GM18909 (cell line): ENCODE measurements at regions not wholly inside any gene's neighbourhood (a gene's known extent, or its start where the extent isn't known, plus 50 kb on each side); places are given as distances from the start of the nearest gene placed in this dataset.
"Not testable (repeated sequence)": the region's sequence is repeated elsewhere in the genome, so short reads cannot be mapped to it uniquely, and the experiment has no call there.

Experiments used
- ATAC-seq: cut with Tn5 transposase; IDR thresholded peaks from one replicate; pipeline ENCODE4 v1.9.1; 2021; ENCODE audit warnings: mild to moderate bottlenecking; ENCODE audit not compliant: unreplicated experiment, poor library complexity

DNA sequence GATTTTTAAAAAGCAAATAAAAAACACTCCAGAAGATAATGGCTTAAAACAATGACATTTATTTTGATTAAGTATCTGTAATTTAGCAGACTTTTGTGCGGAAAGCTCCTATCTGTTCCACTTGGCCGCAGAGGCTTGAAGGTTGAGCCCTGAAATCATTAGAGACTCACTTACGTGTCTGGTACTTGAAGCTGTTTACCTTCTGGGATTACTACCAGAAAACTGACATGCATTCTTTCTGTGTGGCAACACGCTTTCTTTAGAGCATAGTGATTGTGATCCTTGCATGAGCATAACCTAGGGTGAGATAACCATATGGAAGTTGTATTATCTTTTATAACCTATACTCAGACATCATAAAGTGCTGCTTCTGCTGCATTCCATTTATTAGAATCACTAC is 298.5 kb downstream of the SI start:
- ATAC-seq, result no peak

DNA sequence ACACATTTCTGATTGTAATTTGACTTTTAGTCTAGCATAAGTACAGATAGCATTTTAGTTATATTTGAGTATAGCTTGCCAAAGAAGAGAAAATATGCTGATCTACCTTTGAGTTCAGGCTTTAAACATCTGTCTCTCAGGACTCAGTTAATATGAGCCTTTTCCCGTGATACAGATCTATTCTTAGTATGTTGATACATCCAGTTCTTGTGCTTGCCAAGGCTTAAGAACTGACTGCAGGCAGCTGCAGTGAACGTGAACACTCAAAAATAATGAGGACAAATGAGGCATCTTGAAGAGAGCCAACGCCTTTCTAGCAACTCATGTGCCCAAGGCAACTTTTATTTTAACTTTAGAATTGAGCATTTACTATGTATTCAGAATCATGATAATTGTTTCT is 325.5 kb downstream of the SI start:
- no peak for ATAC-seq

DNA sequence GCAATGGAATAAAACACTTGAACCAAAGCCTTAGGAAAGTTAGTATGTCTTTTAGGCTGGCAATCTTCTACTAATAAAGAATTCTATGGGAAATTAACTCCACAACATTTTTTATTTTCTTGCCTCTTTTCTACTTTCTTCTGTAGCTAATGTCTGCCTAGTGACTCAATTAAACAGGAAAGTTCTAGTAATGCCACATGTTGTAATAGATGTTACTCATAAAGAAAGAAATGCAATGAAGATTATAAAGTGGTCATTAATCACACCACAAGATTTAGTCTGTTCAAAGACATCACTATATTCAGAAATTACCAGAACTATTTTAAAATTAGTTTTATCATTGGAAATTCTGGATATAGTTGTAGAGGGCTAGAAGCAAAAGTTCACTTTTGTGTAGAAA is 329.7 kb downstream of the SI start:
- no peak for ATAC-seq

DNA sequence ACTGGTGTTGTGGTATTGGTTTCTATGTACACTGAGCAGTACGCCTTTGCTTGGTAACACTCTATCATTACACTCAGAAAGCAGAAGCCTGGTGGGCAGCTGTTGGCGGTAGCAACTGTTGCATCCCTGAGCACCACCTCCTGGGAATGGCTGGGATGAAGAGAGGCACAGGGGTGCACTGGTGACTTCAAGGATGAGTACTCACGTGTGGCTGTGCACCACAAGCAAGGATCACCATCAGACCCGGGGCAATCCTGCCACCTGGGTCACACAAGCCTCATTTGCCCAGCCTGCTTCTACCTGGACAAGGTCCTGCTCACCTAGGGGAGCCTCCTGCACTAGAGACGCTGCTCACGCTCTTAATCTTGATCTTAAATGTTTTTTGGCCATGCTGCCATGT is 336.4 kb downstream of the SI start:
- no peak for ATAC-seq

DNA sequence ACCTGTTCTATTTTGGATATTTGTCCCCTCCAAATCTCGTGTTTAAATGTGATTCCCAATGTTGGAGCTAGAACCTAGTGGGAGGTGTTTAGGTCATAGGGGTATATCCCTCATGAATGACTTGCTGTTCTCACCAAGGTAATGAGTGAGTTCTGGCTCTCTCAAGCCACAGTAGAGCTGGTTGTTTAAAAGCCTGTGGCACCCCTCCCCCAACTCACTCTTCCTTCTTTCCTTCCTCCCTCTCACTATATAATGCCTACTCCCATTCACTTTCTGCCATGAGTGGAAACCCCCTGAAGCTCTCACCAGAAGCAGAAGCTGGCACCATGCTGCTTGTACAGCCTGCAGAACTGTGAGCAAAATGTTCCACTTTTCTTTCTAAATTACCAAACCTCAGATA is 341.1 kb downstream of the SI start:
- ATAC-seq, result no peak

DNA sequence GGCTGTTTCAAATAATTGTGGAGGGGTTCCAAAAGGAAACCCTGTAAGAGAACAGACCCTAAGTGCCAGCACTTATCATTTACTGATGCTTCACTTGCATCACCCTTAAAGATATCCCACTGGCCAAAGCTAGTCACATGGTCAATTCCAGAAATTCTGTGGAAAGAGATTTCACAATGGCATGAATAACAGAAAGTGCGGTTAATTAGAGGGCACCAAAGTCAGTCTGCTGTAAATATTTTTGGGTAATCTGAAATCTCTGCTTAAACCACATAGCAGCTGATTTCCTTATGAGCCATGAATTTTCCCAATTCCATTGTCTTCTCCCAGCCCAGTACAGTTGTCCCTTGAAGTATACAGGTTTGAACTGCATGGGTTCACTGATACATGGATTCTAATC is 346.1 kb downstream of the SI start:
- ATAC-seq, result no peak

DNA sequence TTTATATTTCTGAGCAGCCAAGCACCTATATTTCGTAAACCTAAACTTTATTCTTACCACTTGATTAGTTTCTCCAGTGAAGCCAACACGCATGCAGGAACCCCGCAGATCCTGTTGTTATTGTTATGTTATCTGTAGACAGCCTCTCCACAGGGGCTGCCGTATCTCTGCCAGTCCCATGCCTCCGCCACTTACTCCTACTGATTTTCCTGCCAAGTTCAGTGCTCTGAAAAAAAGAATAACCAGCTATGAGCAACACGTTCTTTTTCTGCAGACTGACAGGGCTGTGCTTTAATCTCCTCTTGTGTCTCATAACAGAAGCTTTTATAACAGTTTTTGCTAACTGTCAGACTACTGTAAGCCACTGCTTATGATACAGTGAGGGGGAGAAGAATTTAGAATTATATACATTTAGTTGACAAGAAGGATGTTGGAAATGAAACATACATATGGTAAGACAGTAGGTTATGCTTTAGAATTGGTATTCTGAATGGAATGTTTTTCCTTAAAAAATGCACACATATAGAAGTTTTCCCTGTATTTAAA is 347.4 kb downstream of the SI start:
- ATAC-seq, result no peak

DNA sequence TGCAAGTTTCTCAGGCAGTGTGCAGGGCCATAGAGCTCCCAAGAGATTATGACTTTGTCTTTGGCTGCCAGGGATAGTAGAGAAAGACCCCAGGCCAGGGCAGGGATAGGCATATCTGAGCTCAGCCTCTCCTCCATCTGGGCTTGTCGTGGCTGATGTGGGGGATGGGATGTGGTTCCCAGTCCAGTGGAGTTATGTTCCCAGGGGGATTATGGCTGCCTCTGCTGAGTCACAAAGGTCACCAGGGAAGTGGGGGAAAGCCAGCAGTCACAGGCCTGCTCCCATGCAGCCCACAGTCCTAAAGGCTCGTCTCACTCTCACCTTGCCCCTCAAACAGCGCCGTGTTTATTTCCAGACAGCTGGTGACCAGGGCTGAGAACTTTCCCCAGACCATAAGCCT is 354.9 kb downstream of the SI start:
- ATAC-seq, result no peak

DNA sequence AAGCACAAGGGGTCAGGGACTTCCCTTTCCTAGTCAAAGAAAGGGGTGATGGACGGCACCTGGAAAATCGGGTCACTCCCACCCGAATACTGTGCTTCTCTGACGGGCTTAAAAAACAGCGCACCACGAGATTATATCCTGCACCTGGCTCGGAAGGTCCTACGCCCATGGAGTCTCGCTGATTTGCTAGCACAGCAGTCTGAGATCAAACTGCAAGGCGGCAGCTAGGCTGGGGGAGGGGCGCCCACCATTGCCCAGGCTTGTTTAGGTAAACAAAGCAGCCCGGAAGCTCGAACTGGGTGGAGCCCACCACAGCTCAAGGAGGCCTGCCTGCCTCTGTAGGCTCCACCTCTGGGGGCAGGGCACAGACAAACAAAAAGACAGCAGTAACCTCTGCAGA is 375.5 kb downstream of the SI start:
- ATAC-seq, result not testable (repeated sequence)

DNA sequence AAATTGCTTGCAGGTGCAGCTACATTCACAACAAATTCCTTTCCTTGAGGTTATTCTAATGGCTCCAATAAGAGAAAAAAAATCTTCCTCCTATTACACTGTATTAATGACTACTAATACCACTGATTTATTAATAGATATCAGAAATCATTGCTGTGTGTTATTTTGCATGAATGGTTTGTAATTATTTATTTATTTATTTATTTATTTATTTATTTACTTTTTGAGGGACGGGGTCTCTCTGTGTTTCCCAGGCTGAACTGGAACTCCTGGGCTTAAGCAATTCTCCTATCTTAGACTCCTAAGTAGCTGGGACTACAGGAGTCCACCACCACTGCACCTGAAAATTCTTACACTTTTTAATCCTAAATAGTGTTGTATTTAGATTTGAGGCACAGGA is 390.4 kb downstream of the SI start:
- ATAC-seq, result no peak

DNA sequence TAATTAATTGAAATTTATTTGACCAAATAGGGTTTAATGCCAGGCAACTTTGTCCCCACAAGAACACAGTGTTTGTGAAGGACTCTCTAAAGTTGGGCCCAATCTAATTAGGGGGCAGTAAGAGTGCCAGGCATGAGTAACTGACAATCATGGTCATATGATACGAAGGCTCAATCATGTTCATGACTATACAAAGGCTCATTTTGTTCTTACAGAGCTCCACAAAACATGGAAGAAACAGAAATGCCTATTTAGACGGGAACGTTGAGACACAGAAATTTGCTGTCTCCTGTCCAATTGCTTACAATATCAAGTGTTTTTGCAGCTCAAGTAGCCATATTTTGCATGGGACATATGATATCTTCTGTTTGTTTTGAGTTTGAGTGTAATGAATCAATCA is 391.1 kb downstream of the SI start:
- ATAC-seq, result no peak

DNA sequence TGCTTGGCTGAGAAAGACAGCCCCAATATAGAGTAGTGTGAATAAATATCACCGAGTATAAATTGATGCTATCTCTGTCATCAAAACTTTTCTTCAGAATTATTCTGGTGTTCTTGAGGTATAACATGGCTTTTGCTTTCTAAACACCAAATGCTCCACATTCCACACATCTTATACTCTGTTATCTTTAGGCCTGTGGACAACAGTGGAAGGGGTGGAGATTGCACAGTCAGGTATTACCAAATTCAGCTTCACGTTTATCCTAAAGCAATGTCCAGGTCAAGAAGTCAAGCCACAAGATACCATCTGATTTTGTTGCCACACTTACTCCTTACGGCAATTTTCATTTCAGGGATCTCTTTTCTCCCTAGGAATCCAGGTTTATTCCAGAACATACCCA is 394.8 kb downstream of the SI start:
- ATAC-seq, result no peak

DNA sequence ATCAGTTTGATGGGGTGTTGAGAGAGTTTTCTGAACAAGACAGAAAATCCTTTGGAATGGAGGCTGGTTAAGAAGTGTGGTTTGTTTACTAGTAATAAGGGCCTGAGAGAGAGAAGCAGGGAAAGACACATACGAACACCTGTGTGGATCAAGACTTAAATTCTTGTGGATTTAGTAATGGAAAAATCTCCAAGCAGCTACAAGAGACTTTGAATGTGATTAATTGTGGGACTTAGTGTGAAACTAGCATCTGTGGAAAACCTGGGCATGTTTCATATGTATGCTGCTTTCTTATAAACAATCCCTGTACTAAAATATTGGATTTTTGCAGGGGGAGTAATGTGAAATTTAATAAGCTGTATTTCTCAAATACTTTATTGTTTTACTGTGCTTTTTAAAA is 399.1 kb downstream of the SI start:
- ATAC-seq, result no peak

DNA sequence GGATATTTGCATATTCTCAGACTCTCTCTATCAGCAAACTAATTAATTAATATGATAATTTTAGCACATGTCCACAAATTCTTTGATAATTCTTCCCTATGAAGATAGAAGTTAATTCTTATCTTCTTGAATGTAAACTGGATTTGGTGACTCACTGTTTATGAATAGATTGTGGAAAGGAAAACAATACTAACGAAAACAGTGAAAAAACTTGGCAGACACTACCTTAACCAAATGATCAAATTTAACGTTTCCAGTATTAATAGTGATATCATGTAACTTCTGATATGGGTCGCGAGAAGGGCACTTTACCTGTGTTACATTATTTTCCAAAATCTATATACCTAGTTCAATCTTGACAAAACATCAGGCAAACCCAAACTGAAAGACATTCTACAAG is 401.0 kb downstream of the SI start:
- ATAC-seq, result no peak

DNA sequence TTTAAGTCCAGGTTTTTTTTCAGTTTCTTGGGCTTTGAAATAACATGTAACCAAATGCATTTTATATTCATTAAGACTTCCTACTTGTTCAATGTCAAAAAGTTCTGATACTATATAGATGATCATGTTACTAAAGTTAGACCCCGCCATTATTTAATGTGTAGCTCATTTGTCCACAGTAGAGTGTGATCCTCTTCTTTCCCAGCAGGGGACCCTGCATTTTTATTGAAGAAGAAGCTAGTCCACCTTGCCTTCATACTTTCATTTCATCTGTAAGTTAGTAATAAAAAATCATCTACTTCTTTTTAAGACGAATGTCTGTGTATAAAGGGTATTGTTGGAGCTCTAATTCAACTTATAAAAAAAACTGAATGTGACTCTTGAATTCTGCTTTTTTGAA is 404.6 kb downstream of the SI start:
- ATAC-seq, result no peak

DNA sequence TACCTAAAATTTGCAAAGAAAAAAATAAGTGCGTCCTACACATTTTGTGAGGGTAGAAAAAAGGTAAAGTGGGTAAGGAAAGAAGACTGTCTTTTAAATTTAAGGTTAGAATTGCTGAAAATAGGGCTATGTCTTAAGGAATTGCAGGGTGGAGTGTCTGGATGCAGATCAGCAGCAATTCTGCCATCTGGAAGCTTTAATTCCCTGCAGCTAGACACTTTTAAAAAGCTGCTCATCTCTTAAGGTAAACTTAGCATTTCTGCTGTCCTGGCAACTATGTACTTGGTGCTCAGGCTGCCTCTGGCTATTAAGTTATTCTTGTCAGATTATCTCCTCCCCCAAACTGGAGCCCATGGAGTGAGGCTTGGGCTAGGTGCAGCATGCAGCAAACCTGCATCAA is 420.2 kb downstream of the SI start:
- ATAC-seq, result no peak

DNA sequence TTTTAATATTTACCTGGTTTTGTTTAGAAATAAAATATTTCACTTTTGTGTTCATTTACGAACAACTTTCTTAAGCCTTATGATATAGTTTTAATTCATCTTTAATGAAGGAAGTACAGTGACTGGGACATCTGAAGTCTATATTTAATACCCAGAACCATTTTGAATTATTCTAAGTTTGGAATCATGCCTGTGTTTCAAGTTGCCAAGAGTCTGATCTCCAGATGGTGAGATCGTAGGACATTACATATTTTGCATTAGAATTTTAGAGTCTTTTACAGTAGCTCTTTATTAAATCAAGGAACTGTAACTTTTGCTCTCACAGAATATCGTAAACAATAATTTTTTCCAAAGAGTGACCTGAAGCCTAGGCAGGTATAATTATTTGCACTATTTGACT is 420.7 kb downstream of the SI start:
- no peak for ATAC-seq

DNA sequence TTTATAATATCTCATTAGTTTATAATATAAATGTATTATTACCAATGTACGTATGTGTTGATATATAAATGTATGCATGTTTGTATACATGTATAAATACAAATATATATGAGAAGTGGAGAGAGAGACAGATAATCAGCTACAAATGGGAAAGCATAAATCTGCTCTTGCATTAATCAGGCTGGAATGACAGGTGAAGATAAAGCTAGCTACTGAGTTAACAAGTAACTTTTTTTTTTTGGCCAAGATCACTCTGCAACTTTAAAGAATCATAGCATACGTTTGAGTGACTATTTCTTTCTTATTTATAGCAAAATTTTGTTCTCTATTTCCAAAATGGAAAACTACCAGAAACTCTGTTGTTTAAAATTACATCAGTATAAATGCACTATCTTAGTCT is 422.8 kb downstream of the SI start:
- no peak for ATAC-seq

DNA sequence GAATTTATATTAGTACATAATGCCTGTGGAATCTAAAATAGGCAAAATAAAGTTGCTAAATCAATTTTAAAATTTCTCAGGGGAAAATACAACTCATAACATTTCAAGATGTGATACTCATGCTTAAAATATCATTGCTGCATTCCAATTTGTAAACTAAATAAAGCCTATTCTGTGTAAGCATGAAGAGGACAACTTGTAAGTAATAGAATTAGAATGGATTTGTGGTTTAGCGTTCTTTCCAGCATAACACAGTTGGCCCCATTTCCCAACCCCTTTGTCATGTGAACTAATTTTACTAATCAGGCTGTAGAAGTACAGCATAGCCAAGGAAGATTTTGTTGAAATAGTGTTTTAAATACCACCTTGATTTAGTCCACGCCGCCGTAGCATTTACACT is 437.2 kb downstream of the SI start:
- ATAC-seq, result no peak

DNA sequence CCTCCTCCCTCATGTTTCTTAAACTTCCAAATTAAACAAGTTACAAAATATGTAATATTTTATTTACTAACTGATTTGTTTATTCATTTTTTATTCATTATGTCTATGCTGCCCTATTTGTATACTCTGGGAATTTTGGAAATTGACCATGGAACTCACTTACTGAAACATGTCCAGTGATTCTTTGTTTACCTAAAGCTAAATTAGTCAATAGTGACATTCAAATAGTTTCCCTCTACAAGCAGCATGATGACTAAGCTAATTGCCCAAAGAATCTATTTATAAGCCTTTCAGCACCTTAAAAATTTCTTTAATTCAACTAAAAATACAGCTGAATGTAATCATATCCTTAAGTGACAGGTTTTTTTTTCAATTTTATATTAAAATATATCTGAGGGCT is 437.7 kb downstream of the SI start:
- no peak for ATAC-seq

DNA sequence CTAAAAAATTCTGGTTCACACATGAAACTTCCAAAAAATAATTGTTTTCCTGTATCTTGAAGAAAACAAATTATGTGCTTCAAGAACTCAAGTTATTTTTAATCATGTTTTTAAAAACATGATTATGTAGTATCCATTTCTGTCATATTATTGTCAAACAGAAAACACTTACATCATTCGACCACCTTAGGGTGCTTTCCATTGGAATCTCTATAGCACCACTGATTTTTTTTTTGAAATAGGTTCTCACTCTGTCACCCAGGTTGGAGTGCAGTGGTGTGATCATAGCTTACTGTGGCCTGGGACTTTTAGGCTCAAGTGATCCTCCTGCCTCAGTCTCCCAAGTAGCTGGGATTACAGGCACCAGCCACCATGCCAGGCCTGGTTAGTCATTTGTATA is 457.3 kb downstream of the SI start:
- no peak for ATAC-seq

DNA sequence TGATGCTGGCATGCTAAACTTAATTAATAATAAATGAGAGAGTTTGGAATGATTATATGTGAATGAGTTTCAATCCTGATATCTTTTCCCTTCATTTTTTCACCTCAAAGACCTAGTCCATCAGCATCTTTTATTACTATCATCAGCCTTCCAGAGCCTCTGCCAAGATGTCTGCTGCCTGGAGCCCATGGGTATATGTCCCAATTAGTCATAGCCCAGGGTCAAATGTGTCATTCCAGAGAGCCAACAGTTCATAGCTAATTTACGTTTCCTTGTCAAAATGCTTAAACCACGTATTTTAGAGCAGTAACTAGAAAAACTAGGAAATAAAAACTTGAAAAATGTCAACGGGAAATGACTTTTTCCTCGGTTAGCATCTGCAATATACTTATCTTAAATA is 457.9 kb downstream of the SI start:
- ATAC-seq, result no peak

DNA sequence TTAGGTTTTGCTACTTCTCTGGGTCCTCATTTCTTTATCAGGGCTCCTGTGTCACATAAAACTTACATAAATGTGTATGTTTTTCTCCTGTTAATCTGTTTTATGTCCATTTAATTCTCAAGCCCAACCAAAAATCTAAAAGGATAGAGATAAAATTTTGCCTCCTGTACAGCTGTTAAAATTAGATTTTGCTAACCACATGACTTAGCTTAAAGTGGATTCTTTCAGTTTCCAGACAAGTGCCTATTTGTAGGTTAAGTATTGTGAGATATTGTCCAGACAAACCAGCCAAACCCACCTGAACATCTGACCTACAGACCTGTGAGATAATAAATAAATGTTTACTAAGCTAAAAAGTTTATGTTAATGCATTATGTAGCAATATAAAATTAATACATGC is 465.5 kb downstream of the SI start:
- no peak for ATAC-seq
